ENCODE measurements at regions not wholly inside any gene's neighbourhood (a gene's known extent, or its start where the extent isn't known, plus 50 kb on each side); places are given as distances from the start of the nearest gene placed in this dataset.

DNA sequence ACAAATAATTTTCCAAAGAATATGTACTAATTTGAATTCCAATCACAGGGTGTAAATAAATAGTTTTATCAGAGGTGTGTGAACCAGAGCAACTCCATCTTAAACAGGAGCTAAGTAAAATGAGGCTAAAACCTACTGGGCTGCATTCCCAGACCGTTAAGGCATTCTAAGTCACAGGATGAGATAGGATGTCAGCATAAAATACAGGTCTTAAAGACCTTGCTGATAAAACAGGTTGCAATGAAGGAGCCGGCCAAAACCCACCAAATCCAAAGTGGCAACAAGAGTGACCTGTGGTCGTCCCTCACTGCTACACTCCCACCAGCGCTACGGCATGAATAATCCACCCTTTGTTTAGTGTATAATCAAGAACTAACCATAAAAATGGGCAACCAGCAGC is 291.7 kb upstream of the SEMA3D start:
- Histone ChIP-seq H3K4me3 (no peak overlapping the region), H3K4me1 (no peaks in the 10 kb centered on the region), H3K36me3 (no peaks in the 10 kb centered on the region), H3K9me3 (no peaks in the 10 kb centered on the region), H3K27ac (no peak overlapping the region), H3K27me3 (no peaks in the 10 kb centered on the region)
- DNase-seq (ENCODE audit: low spot score in 2 of 2): no peak
- no peak for TF ChIP-seq CTCF (IDR thresholded peaks at IDR 0.05)
- no peak for TF ChIP-seq POLR2A (IDR thresholded peaks at IDR 0.05)
- TF ChIP-seq POLR2AphosphoS5 (IDR thresholded peaks at IDR 0.05): no peak
- TF ChIP-seq EP300 (IDR thresholded peaks at IDR 0.05): no peak
- 82% methylated on average over 5 of the region's 5 CpGs for WGBS

DNA sequence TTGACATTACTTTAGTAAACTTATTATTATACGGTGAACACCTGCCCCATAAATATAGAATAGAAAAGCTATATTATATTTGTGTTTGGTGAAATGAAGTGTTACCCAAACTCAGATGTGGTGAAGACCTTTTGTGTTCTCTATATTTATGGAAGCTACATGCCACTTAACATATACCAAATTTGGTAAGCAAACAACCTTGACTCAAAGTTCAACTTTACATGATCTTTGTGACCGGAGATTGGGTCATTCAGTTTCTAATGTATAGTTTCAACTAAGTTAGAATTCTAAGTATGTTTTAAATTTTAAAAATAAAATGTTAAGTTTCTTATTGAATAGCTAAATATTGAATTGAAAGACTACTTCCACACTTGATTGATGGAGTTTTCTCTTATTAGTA is 288.6 kb upstream of the SEMA3D start:
- Histone ChIP-seq H3K9me3 (no peaks in the 10 kb centered on the region), H3K36me3 (no peaks in the 10 kb centered on the region), H3K4me3 (no peak overlapping the region), H3K4me1 (no peaks in the 10 kb centered on the region), H3K27ac (no peak overlapping the region), H3K27me3 (no peaks in the 10 kb centered on the region)
- DNase-seq (ENCODE audit: low spot score in 2 of 2): no peak
- TF ChIP-seq POLR2A (IDR thresholded peaks at IDR 0.05): no peak
- no peak for TF ChIP-seq POLR2AphosphoS5 (IDR thresholded peaks at IDR 0.05)
- TF ChIP-seq CTCF (IDR thresholded peaks at IDR 0.05): no peak
- TF ChIP-seq EP300 (IDR thresholded peaks at IDR 0.05): no peak
- WGBS: 95% methylated on average over 2 of the region's 2 CpGs

DNA sequence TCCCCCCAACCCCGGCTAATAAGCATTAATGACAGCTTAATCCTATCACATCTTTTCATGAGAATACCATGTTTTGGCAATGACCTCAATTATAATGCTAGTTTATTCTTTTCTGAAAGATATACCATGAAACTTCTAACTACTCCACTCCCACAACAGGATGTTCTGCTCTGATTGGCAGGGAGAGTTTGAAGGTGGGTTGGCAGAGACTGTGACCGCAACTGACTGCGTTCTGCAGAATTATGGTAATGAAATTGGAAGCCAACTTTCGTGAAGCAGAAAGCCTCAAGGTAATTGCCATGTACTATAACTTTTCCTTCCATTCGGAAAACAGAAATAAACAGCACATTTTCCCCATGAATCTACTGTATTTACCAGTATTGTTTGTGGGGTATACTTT is 288.2 kb upstream of the SEMA3D start:
- 83% methylated on average over 5 of the region's 5 CpGs for WGBS
- TF ChIP-seq POLR2AphosphoS5 (IDR thresholded peaks at IDR 0.05): no peak
- TF ChIP-seq EP300 (IDR thresholded peaks at IDR 0.05): no peak
- TF ChIP-seq CTCF (IDR thresholded peaks at IDR 0.05): no peak
- TF ChIP-seq POLR2A (IDR thresholded peaks at IDR 0.05): no peak
- no peaks in the 10 kb centered on the region for H3K9me3 ChIP-seq
- no peaks in the 10 kb centered on the region for H3K27me3 ChIP-seq
- no peaks in the 10 kb centered on the region for H3K36me3 ChIP-seq
- no peak overlapping the region for H3K4me3 ChIP-seq
- H3K4me1 ChIP-seq: no peaks in the 10 kb centered on the region
- no peak for DNase-seq (ENCODE audit: low spot score in 2 of 2)
- H3K27ac ChIP-seq: no peak overlapping the region

DNA sequence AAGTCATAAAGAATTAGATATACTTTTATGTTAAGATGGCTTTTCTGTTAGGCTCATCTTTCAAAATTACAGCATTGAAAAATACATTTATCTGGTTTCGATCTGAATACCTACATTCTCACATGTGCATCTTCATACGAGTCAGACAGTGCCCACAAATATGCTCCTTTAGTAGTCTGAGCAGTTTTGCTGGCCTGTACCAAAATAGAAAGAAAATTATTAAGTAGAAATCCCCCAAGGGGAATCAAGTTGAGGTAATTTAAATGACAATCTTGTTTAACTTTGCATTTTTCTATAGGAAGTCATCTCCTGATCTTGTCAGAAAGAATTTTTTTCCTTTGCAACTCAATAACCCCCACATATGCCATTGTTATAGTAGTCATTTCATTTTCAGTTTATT is 287.4 kb upstream of the SEMA3D start:
- no peak for DNase-seq (ENCODE audit: low spot score in 2 of 2)
- H3K36me3 ChIP-seq: no peaks in the 10 kb centered on the region
- TF ChIP-seq CTCF (IDR thresholded peaks at IDR 0.05) (no peak), POLR2AphosphoS5 (IDR thresholded peaks at IDR 0.05) (no peak), EP300 (IDR thresholded peaks at IDR 0.05) (no peak), POLR2A (IDR thresholded peaks at IDR 0.05) (no peak)
- no peak overlapping the region for H3K27ac ChIP-seq
- no peak overlapping the region for H3K4me3 ChIP-seq
- H3K9me3 ChIP-seq: no peaks in the 10 kb centered on the region
- H3K27me3 ChIP-seq: no peaks in the 10 kb centered on the region
- WGBS: 60% methylated on average over 2 of the region's 2 CpGs
- H3K4me1 ChIP-seq: no peaks in the 10 kb centered on the region

- Histone ChIP-seq H3K36me3 (no peaks in the 10 kb centered on the region), H3K4me3 (no peak overlapping the region), H3K9me3 (no peaks in the 10 kb centered on the region), H3K27me3 (no peaks in the 10 kb centered on the region), H3K27ac (no peak overlapping the region), H3K4me1 (no peaks in the 10 kb centered on the region)
- 64% methylated on average over 3 of the region's 3 CpGs for WGBS
- TF ChIP-seq CTCF (IDR thresholded peaks at IDR 0.05) (no peak), EP300 (IDR thresholded peaks at IDR 0.05) (no peak), POLR2A (IDR thresholded peaks at IDR 0.05) (no peak), POLR2AphosphoS5 (IDR thresholded peaks at IDR 0.05) (no peak)
- DNase-seq (ENCODE audit: low spot score in 2 of 2): no peak
Observed at GRCh38 chr7:85471740-85472139, 284.9 kb upstream of the SEMA3D start.
